HG02973 (cell line): ENCODE measurements at regions not wholly inside any gene's neighbourhood (a gene's known extent, or its start where the extent isn't known, plus 50 kb on each side); places are given as distances from the start of the nearest gene placed in this dataset.
"Not testable (repeated sequence)": the region's sequence is repeated elsewhere in the genome, so short reads cannot be mapped to it uniquely, and the experiment has no call there.

ENCODE experiments used
- ATAC-seq: cut with Tn5 transposase; IDR thresholded peaks from one replicate; pipeline ENCODE4 v1.9.1; 2021; ENCODE audit warnings: moderate library complexity; ENCODE audit not compliant: unreplicated experiment

DNA sequence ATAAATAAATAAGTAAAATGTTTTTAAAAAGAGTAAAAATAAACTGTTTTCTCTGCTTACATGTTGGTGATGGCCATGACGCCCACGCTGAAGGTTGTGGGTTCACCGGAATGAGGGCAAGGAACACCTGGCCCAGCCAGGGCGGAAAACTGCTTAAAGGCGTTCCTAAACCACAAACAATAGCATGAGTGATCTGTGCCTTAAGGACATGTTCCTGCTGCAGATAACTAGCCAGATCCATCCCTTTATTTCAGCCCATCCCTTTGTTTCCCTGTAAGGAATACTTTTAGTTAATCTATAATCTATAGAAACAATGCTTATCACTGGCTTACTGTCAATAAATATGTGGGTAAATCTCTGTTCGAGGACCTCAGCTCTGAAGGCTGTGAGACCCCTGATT, 63.3 kb upstream of the CEP78 start:
- ATAC-seq, result not testable (repeated sequence)

DNA sequence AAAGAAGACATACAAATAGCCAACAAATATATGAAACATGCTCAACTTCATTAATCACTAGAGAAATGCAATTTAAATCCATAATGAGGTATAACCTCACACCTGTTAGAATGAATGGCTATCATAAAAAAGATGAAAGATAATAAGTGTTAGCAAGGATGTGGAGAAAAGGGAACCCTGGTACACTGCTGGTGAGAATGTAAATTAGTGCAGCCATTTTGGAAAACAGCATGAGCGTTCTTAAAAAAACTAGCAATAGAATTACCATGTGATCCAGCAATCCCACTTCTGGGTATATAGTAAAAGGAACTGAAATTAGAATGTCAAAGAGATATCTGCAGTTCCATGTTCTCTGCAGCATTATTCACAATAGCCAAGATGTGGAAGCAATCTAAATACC, 64.2 kb upstream of the CEP78 start:
- ATAC-seq, result no peak

DNA sequence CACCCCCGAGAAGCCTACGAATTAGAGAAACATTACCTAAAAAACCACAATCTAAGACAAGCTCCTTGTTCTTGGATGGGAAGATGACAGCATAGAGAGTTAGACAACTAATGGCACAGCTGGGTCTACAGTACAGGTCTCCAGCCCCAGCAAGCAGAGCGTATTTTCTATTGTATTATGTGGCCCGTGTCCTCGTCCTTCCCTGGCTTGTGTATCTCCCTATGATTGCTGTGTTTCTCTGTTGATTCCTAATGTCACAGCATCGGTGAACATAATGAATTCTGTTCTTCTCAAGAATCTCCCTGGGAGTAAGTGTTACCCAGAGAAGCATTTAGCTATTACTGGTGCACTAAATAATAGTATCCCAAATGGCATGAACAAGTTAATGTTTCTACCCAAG, 66.8 kb upstream of the CEP78 start:
- ATAC-seq, result no peak

DNA sequence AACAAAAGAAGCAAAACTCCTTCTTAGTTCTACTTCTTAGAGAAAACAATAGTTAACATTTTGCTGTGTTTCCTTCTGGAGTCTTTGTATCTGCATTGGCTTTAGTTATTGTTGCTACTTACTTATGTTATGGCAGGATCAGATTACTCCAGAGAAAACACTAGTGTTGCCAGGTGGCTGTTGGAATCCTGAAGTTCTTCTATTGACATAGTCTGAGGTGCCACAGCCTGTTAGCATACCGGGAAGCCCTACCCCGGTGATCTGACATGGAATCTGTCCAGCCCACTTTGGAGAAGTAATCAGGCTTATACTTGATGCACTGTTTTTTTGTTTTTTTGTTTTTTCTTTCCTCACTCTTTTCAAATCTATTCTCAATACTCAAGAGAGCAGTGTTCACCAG, 68.5 kb upstream of the CEP78 start:
- ATAC-seq, result no peak

DNA sequence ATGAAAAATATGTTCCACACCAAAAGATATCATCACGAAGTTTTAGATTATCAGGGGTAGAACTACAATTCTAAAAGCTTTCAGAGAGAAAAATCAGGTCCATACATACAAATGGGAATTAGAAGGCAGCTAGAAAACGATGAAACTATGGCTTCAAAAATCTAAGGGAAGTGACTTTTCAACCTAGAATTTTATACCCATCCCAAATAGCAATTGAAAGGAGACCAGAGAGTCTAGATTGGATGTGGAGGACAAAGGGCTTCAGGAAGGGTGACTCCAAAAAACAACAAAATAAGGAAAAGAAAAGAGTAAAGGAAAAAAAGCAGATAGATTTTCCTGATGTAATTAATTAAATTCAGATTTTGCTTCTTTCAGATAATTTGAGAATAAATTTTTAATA, 72.0 kb upstream of the CEP78 start:
- no peak for ATAC-seq

DNA sequence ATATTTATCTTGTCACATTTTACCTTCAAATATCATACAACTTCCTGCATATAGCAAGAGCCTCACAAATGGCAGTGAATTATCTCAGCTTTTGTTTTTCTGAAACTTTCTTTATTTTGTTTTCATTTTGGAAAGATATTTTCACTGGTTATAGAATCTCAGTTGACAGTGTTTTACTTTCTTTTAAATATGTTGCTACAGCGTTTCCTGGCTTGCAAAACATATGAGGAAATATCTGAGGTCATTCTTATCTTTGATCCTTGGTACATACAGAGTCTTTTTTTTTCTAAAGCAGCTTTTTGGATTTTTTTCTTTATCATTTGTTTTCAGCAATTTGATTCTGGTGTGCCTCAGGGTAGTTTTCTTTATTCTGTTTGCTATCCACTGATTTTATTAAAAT, 77.6 kb upstream of the CEP78 start:
- no peak for ATAC-seq

DNA sequence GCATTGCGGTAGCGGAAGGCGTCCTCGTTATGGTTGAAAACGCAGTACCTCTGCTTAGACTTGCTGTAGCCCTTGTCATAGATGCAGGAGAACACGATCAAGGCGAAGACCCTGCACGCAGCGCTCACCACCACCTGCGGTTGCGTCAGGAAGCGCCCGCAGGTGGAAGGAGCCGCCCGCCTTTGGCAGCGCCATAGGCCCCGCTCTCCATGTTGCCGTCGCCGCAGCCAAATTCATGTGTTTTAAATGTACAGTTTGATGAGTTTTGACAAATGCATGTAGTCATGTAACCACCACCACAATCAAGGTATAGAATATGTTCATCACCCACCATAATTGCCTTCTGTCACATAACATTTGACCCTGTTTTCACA, 84.9 kb upstream of the CEP78 start:
- no peak for ATAC-seq

DNA sequence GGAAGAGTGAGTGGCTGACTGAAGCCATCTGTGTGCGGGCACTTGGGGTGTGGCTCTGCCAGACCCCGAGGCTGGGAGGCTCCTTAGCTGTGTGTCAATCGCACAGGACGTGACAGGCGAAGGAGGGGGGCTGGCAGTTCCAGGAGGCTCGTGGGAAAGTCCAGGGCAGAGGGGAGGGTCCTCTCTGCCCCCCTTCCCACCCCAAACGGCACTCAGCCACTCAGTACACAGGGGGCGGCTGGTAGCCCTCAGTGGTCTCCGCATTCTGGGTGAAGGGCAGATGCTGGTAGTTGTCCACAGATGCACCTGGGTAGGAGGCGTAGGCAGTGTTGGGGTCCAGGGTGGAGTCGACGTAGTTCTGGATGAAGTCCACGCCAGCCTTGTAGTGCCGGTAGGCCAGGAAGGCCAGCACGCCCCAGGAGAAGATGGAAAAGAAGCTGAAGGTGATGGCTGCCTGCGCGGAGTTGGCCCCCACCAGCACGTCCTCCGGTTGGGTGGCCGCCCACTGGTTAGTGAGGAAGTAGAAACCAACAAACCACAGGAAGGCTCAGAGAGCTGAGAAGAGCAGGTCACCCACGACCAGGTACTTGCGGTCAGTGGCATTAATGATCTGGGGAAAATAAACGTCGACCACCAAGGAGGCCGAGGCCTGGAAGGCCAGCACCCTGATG, 85.4 kb upstream of the CEP78 start:
- no peak for ATAC-seq

DNA sequence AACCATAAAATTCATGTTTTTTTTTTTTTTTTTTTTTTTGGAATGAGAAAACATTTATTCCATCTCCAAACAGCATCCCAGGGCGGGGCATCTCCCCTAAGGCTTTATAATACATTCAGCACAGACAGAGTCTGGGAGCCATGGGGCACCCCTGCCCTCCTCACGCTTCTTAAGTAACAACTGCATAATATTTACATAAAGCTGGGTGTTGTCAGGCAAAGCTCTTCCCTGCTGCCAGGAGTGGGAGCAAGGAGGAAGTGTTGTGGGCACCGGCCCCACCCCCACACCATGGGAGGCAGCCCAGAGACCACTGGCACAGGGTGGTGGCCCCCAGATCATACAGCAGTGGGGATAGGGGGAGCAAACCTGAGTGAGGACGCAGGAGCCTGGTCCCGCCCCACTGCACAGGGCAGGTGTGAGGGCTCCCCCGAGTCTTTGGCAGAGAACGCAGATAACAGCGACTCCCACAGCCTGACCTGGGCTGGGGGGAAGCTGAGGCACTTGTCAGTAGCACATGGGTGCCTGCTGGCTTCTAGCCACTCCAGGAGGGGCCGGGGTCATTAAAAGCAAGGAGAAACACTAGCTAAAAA, 86.1 kb upstream of the CEP78 start:
- ATAC-seq, result no peak

DNA sequence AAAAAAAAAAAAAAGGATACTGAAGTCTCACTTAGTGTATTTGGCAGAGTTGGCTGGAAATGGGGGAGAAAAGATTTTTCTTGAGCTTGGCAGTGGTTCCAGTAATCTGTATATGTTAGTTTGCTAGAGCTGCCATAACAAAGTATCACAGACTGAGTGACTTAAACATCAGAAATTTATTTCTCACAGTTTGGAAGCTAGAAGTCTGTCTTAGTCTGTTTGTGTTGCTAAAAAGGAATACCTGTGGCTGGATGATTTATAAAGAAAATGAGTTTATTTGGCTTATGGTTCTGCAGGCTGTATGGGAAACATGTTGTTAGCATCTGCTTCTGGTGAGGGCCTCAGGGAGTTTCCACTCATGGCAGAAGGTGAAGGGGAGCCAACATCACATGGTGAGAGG, 89.6 kb upstream of the CEP78 start:
- no peak for ATAC-seq

DNA sequence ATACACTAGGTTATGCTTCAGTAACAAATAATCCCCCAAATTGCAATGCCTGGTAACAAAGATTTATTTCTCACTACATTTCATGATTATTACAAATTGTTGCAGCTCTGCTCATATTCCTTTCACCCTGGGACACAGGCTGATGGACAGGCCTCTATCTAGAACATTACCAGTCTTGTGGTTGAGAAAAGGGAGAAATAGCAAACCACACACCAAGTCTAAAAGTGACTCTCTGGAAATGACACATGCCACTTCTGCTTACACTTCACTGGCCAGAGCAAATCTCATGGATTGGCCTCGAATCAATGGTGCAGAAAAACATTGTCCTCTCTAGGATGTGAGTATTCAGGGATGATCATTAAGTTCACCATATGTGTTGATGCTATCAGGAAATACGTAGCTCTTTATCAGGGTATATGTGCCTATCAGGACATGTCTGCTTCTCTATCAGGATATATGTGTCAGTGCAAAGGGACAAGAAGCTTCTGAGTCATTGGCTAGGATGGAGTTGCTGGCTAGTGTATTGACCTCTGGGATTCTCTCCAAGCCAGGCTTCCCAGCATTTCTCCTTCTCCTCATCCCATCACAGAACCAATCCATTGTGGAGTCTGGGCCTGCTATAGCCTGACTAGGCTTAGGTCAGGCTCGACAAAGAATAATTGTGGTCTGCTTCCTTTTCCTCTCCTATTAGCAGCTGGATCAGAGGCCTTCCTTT, 91.1 kb upstream of the CEP78 start:
- no peak for ATAC-seq

DNA sequence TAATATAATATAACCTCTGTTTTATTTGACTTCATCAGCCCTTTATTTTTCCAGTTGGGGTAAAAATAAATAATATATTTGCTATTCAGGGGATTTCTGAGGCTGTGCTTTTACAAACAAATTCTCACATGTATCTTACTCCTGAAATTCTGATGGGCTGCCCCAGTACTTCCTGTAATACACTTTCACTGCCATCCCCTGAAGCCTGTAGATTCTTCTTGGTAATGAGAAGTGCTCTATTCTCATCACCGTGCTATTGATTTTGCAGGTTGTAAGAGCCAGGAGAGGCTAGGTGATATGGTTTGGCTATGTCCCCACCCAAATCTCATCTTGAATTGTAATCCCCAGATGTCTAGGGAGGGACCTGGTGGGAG, 91.9 kb upstream of the CEP78 start:
- ATAC-seq, result no peak

DNA sequence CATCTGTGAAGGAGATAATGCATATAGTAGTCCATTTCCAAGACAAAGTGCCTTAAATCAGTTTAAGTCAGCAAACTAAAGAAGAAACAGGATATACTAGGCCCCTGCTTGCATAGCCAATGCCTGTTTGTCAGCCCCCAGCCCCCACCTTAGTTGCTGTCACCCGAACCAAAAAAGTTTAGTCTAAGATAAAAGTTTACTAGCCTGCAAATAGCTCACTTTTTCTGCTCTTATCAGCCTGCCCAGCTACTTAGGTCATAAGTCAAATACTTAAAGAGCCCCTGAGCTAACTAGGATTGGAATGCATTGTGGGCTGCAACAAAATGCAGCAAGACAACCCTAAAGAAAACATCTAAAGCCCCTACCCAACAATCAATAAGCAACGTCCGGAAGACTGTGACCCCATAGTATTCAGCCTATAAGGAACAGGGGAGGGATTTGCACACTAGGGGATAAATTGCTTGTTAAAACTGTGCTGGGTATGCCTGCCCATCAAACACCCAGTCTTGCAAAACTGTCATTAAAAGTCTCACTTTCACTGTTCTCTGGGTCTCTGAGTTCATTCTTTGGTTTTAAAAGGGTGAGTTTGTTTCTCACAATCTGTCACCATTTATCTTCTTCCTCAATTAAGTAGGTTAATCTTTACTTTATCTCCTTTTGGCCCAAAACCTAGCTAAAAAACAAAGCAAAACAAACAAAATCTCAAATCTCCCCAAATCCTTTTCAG, 92.4 kb upstream of the CEP78 start:
- ATAC-seq, result no peak

DNA sequence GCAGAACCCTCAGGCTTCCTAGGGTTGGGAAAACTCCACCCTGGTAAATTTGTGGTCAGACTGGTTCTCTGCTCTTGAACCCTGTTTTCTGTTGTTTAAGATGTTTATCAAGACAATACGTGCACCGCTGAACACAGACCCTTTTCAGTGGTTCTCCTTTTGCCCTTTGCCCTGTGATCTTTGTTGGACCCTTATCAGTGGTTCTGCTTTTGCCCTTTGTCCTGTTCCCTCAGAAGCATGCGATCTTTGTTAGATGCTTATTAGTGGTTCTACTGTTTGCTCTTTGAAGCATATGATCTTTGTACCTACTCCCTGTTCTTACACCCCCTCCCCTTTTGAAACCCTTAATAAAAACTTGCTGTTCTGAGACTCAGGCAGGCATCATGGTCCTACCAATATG, 93.6 kb upstream of the CEP78 start:
- ATAC-seq, result not testable (repeated sequence)

DNA sequence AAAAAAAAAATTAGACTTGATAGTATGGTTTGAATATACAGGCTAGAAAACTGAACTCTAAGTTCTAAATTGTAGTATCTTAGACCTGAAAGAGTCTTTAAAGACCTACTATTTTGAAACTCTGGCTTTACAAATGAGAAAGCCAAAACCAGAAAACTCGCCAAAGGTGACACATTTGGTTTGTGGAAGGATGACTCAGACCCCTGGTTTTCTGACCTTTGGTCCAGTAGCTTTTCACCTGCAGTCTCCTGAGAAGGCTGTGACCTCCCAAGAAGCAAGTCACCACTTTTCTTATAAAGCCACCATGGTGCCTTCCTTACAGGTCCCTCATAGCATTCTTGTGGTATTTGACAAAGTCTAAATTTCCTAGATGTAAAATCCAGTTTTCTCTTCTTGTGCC, 102.1 kb upstream of the CEP78 start:
- ATAC-seq, result peak; percentile 59

DNA sequence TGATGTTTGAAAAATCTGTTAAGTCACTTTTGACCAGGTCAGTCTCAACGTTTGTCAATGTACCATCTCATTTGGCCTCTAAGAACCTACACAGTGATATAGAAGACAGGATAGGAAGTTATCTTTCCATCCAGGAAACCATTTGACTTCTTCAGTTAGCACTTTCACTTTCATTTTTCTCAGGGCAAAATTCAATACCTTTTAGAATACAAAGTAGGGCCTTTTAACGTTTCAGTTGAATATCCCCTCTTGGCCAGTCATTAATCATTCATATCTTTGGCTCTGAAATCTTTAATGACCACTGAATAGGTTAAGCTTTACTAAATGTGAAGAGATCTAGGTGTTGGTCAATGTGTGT, 101.1 kb upstream of the GNAQ start:
- ATAC-seq, result no peak

DNA sequence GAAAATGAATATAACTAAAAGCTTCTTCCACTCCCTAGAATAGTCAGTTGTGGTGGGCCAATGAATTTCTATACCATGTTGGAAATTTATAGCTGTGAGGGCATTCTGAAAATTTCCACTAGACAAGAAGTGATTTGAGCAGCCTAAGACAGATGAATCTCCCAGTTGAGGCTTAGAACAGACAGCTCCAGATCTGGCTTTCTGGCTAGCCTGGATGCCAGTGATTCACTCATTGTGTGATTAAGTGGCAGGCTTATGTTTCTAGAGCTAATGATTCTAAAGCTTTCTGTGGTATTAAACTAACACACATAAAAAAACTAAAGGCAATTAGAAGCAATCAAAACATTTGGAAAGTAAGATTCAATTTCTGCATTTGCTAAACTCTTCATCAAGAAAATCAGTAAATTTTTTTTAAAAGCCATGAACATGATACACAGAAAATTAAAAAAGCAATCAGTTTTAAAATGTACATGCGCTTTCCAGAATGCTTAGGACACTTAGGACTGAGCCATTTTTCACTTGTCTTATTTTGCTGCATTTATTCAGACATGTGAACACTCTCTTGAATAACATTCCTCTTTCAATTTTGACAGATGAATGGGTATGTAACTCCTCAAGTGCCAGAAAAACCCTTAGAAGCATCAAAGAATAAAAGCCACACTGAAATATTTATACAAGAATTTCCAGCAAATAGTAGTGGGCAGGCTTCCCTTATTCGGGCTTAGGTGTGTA, 100.5 kb upstream of the GNAQ start:
- no peak for ATAC-seq

DNA sequence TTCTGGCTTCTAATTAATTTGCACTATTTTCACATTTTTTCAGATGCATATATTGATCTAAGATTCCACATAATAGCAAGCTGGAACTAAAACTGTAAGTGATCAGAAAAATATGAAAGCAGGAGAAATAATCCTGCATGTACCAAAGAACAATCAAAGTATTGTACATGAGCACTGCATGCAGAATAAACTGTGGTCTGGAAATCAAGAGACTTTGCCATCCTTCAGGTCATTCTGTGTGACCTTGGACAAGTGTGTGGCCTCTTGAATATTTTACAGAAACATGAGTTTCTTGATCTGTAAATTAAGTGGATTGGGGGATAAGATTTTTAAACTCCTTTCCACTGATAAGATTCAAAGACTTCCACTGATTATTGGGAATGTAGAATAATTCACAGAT, 99.2 kb upstream of the GNAQ start:
- no peak for ATAC-seq

DNA sequence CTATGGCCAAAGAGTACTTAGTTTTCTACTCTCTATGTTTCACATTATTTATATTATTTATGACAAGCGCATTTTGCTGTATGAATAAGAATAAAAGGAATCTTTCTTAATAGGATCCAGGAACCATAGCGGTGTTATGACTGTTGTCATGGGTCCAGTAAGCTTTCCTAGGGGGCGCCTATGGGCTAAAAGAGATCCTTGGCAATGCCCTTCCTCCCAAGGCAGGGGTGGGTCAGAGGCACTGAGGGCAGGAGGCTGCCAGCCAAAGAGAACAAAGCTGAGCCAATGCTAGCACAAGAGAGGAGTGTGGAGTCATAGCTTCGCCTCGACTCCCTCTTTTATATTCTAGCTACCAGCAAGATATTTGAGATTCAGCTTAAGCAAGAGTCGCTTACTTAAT, 98.4 kb upstream of the GNAQ start:
- no peak for ATAC-seq

DNA sequence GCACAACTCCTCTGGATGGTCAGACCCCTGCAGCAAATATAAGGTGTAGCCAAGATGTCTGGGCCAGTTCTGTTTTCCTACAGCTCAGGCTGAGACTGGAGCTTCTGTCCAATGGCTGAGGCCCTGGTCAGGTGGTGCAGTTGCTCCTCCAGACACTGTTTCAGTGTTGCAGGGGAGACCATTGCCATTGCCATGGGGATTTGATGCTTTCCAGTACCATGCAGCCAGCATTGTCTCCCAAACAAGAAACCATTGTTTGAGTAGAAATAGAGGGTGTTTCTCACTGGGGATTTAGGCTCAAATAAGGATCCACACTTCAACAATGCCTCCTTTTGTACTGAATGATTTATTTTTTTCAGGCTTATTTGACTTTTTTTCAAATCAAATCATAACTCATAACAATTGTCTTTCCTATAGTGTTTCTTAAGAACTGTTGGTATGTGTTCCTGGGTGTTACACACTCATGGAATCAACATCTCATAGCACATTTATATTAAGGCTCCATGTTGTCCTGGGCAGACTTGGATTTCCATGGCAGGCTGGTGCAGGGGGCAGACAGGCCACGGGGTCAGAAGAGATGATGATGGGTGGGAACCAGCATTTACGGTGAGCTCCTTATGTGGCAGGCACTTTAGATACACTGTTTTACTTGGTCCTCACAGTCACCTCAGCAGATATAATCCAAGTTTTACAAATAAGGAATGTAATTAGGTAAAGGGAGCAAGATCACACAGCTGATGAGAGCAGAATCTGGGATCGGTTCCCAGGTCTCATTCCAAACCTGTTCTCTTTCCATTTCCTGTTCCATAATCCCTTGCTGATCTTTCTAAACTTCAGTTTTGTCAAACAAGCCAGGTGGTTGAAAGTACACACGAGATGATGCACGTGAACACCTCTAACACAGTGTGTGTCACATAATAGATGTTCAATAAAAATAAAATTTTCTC, 95.9 kb upstream of the GNAQ start:
- no peak for ATAC-seq
